IMR-90 (cell line): ENCODE measurements at regions not wholly inside any gene's neighbourhood (a gene's known extent, or its start where the extent isn't known, plus 50 kb on each side); places are given as distances from the start of the nearest gene placed in this dataset.

Source experiments
- ATAC-seq: fragments of 200-7000 bp; cut with Tn5 transposase; 2 replicates; pipeline ENCODE4 v1.9.1; 2020; ENCODE audit warnings: low read depth, mild to moderate bottlenecking, moderate library complexity
- BruUV-seq: library from RNA; stranded (reverse); fragments of 400-500 nt; replicated peaks from 2 replicates; lab custom pipeline; 2021; lab: Mats Ljungman, UMichigan
- CTCF ChIA-PET: fragments of 300-600 bp; formaldehyde crosslinking; extraction: SDS; loops from one replicate; lab custom pipeline; 2021; ENCODE audit warnings: antibody characterized with exemption; lab: Yijun Ruan, JAX
- POLR2A ChIA-PET: fragments of 300-600 bp; sonication (Branson Sonifier 250); formaldehyde crosslinking; loops from one replicate; lab custom pipeline; 2022; ENCODE audit warnings: antibody characterized with exemption; ENCODE audit not compliant: unreplicated experiment; lab: Charles Lee
- DNase-seq: peaks from one replicate; pipeline ENCODE4 v3.0.0; 2013
- H2AFZ ChIP-seq: replicated peaks from 2 replicates; pipeline ENCODE3; 2013; ENCODE audit warnings: low read length, mild to moderate bottlenecking; ENCODE audit not compliant: poor library complexity
- H2AK5ac ChIP-seq: 2 replicates; pipeline ENCODE4 v1.6.1; 2013; ENCODE audit warnings: low read depth, low read length, inconsistent platforms
- H2AK9ac ChIP-seq: replicated peaks from 2 replicates; pipeline ENCODE3; 2013; ENCODE audit warnings: mild to moderate bottlenecking, low read depth, low read length, moderate library complexity; ENCODE audit not compliant: poor library complexity
- H2BK120ac ChIP-seq: 2 replicates; pipeline ENCODE4 v1.6.1; 2013; ENCODE audit warnings: low read depth, low read length, inconsistent platforms
- H2BK15ac ChIP-seq: 3 replicates; pipeline ENCODE4 v1.6.1; 2013; ENCODE audit warnings: low read depth, low read length, inconsistent platforms
- H2BK20ac ChIP-seq: 2 replicates; pipeline ENCODE4 v1.6.1; 2013; ENCODE audit warnings: low read depth, mild to moderate bottlenecking, inconsistent platforms, low read length, moderate library complexity
- H2BK5ac ChIP-seq: 2 replicates; pipeline ENCODE4 v1.6.1; 2013; ENCODE audit warnings: mild to moderate bottlenecking, low read depth, low read length, inconsistent platforms; ENCODE audit not compliant: poor library complexity, severe bottlenecking
- H3K14ac ChIP-seq: replicated peaks from 2 replicates; pipeline ENCODE4 v1.6.1; 2013; ENCODE audit warnings: low read depth, low read length, inconsistent platforms
- H3K18ac ChIP-seq: 2 replicates; pipeline ENCODE4 v1.6.1; 2013; ENCODE audit warnings: low read depth, low read length, control low read depth
- H3K23ac ChIP-seq: 2 replicates; pipeline ENCODE4 v1.6.1; 2013; ENCODE audit warnings: low read depth, low read length, inconsistent platforms
- H3K27ac ChIP-seq: 2 replicates; pipeline ENCODE4 v1.5.1; 2013; ENCODE audit warnings: mild to moderate bottlenecking, control low read depth, low read length; ENCODE audit not compliant: insufficient read depth
- H3K27me3 ChIP-seq: 2 replicates; pipeline ENCODE4 v1.6.1; 2013; ENCODE audit warnings: low read length; ENCODE audit not compliant: control insufficient read depth, insufficient read depth
- H3K36me3 ChIP-seq: 2 replicates; pipeline ENCODE4 v1.6.1; 2013; ENCODE audit warnings: low read length, mixed read lengths; ENCODE audit not compliant: control insufficient read depth, insufficient read depth
- H3K4ac ChIP-seq: 2 replicates; pipeline ENCODE4 v1.6.1; 2013; ENCODE audit warnings: low read depth, low read length, inconsistent platforms
- H3K4me1 ChIP-seq: 2 replicates; pipeline ENCODE4 v1.6.1; 2013; ENCODE audit warnings: low read length, mixed read lengths; ENCODE audit not compliant: control insufficient read depth, insufficient read depth
- H3K4me2 ChIP-seq: 2 replicates; pipeline ENCODE4 v1.6.1; 2013; ENCODE audit warnings: low read depth, mild to moderate bottlenecking, control low read depth, low read length, moderate library complexity
- H3K4me3 ChIP-seq: 2 replicates; pipeline ENCODE4 v1.5.1; 2013; ENCODE audit warnings: low read depth, mild to moderate bottlenecking, control low read depth, low read length, moderate library complexity; ENCODE audit not compliant: insufficient read depth
- H3K56ac ChIP-seq: 2 replicates; pipeline ENCODE4 v1.6.1; 2013; ENCODE audit warnings: low read length, inconsistent platforms; ENCODE audit not compliant: insufficient read depth; ENCODE audit errors: extremely low read depth
- H3K79me1 ChIP-seq, 2 experiments: 2 replicates each; pipeline ENCODE4 v1.6.1; 2013; ENCODE audit warnings: low read length in 2 of 2, inconsistent platforms in 1 of 2, low read depth in 1 of 2
- H3K9ac ChIP-seq: 2 replicates; pipeline ENCODE4 v1.6.1; 2013; ENCODE audit warnings: low read depth, low read length, control low read depth
- H3K9me1 ChIP-seq: 2 replicates; pipeline ENCODE4 v1.6.1; 2013; ENCODE audit warnings: low read length, inconsistent platforms; ENCODE audit not compliant: insufficient read depth
- H3K9me3 ChIP-seq: 2 replicates; pipeline ENCODE4 v1.6.1; 2013; ENCODE audit warnings: low read length; ENCODE audit not compliant: control insufficient read depth, insufficient read depth
- H4K20me1 ChIP-seq: 2 replicates; pipeline ENCODE4 v1.6.1; 2013; ENCODE audit warnings: low read length, inconsistent platforms; ENCODE audit not compliant: insufficient read depth
- H4K5ac ChIP-seq: 2 replicates; pipeline ENCODE4 v1.6.1; 2013; ENCODE audit warnings: mild to moderate bottlenecking, low read depth, low read length, control low read depth
- H4K8ac ChIP-seq, 2 experiments: 2 replicates each; pipeline ENCODE4 v1.6.1; 2013; ENCODE audit warnings: low read depth in 2 of 2, low read length in 2 of 2, control low read depth in 1 of 2, inconsistent platforms in 1 of 2
- H4K91ac ChIP-seq: 2 replicates; pipeline ENCODE4 v1.6.1; 2013; ENCODE audit warnings: low read depth, low read length, inconsistent platforms; ENCODE audit not compliant: insufficient read depth
- BHLHE40 ChIP-seq: fragments of 150-350 bp; IDR thresholded peaks from 2 replicates; pipeline ENCODE4 v1.6.1; 2016; ENCODE audit warnings: mild to moderate bottlenecking, low read depth, low read length
- CEBPB ChIP-seq: IDR thresholded peaks from 2 replicates; pipeline ENCODE4 v1.6.1; 2012; ENCODE audit warnings: low read depth, low read length, improper control_type of control experiment
- CHD1 ChIP-seq: IDR thresholded peaks from 2 replicates; pipeline ENCODE4 v1.6.1; 2012; ENCODE audit warnings: low read depth, low read length, improper control_type of control experiment
- FOS ChIP-seq: fragments of 150-350 bp; IDR thresholded peaks from 2 replicates; pipeline ENCODE4 v1.6.1; 2016; ENCODE audit warnings: low read depth, low read length
- MAFK ChIP-seq: IDR thresholded peaks from 2 replicates; pipeline ENCODE4 v1.6.1; 2012; ENCODE audit warnings: low read depth, low read length, improper control_type of control experiment
- MAZ ChIP-seq: IDR thresholded peaks from 2 replicates; pipeline ENCODE4 v1.6.1; 2012; ENCODE audit warnings: low read depth, mild to moderate bottlenecking, low read length, improper control_type of control experiment, moderate library complexity, borderline replicate concordance
- NFE2L2 ChIP-seq: fragments of 150-350 bp; IDR thresholded peaks from 2 replicates; pipeline ENCODE4 v1.6.1; 2016; ENCODE audit warnings: low read depth, mild to moderate bottlenecking, low read length
- POLR2A ChIP-seq: IDR thresholded peaks from 2 replicates; pipeline ENCODE4 v1.6.1; 2012; ENCODE audit warnings: mild to moderate bottlenecking, low read depth, low read length
- RAD21 ChIP-seq: IDR thresholded peaks from 2 replicates; pipeline ENCODE4 v1.6.1; 2012; ENCODE audit warnings: low read length, improper control_type of control experiment
- RCOR1 ChIP-seq: IDR thresholded peaks from 2 replicates; pipeline ENCODE4 v1.6.1; 2012; ENCODE audit warnings: mild to moderate bottlenecking, low read length, improper control_type of control experiment; ENCODE audit not compliant: insufficient replicate concordance
- RFX5 ChIP-seq: IDR thresholded peaks from 2 replicates; pipeline ENCODE4 v1.8.0; 2012; ENCODE audit warnings: low read depth, mild to moderate bottlenecking, low read length, moderate library complexity
- SMC3 ChIP-seq: fragments of 150-350 bp; IDR thresholded peaks from 2 replicates; pipeline ENCODE4 v1.6.1; 2016; ENCODE audit warnings: low read depth, mild to moderate bottlenecking, antibody characterized with exemption, low read length, moderate library complexity
- WGBS, 2 experiments: methylation state at CpG; one replicate each; pipeline versions ENCODE4 v1.1.5 to v1.1.7; 2013; ENCODE audit warnings: missing lambda C conversion rate in 2 of 2; ENCODE audit not compliant: insufficient read length in 1 of 2; ENCODE audit errors: extremely low coverage in 2 of 2; 5-methylcytosine and 5-hydroxymethylcytosine counted together
- dilution Hi-C: fragments of 300-500 bp; cut with HindIII; formaldehyde crosslinking; loops from one replicate; pipeline ENCODE4 v1.14.3; 2018; ENCODE audit warnings: low sequenced_read_pairs; ENCODE audit not compliant: unreplicated experiment
- in situ Hi-C: fragments of 300-500 bp; cut with MboI; formaldehyde crosslinking; loops from 3 replicates; pipeline ENCODE4 v1.14.3; 2019; ENCODE audit warnings: low sequenced_read_pairs, inconsistent platforms, mixed read lengths
- intact Hi-C: fragments of 100-400 bp; cut with micrococcal nuclease; formaldehyde crosslinking; loops from 2 replicates; pipeline ENCODE4 v1.10.0; 2022
- TF ChIP-seq, protein P1 (sequence below): fragments of 150-350 bp; IDR thresholded peaks from 2 replicates; pipeline ENCODE4 v1.6.1; 2017; ENCODE audit warnings: mild to moderate bottlenecking, antibody characterized with exemption, low read length, low read depth
- TF ChIP-seq, protein P2 (sequence below): fragments of 150-350 bp; IDR thresholded peaks from 2 replicates; pipeline ENCODE4 v1.6.1; 2016; ENCODE audit warnings: low read depth, mild to moderate bottlenecking, low read length, moderate library complexity, borderline replicate concordance
- TF ChIP-seq, protein P3 (sequence below): conservative IDR thresholded peaks from 2 replicates; pipeline ENCODE4 v1.5.1; 2012; ENCODE audit warnings: mild to moderate bottlenecking, low read depth, low read length, improper control_type of control experiment

DNA sequence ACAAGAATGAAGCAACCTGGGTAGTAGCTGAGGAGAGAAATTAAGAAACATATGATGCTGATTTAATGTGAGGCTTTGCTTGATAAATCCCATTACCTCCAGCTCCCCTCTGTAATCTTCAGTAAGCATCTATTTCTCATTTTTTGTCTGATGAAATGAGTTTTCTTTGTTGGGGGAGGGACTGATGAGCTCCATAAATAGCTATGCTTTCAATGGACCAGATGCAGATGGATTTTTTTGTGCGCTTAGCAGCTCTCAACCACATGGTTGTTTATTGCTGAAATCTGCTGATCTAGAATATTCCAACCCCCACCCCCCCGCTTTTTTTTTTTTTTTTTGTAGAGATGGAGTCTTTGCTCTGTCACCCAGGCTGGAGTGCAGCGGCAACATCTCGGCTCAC is 1082.0 kb downstream of the RAPGEF2 start:
- CTCF ChIA-PET, result no interaction called here
- H3K36me3 ChIP-seq, result no peaks in the 10 kb centered on the region

More for the DNA sequence above, 1082.0 kb downstream of the RAPGEF2 start:
- Histone ChIP-seq H3K79me1 (no peaks in the 10 kb centered on the region), H3K4me3 (no peak overlapping the region), H3K27ac (no peak overlapping the region), H4K91ac (no peak overlapping the region), H2BK20ac (no peak overlapping the region), H3K4me2 (no peak overlapping the region), H2BK120ac (no peak overlapping the region), H2BK15ac (no peak overlapping the region), H3K18ac (no peak overlapping the region), H2AFZ (no peak overlapping the region), H3K9me3 (peaks cover 2% of the 10 kb centered on the region), H3K14ac (no peak overlapping the region), H2BK5ac (no peak overlapping the region), H3K23ac (no peak overlapping the region), H4K5ac (no peak overlapping the region), H3K56ac (no peak overlapping the region), H3K4ac (no peak overlapping the region), H4K20me1 (no peaks in the 10 kb centered on the region), H3K9me1 (no peaks in the 10 kb centered on the region), H2AK5ac (no peak overlapping the region), H3K4me1 (no peaks in the 10 kb centered on the region), H3K27me3 (no peaks in the 10 kb centered on the region), H4K8ac (no peak overlapping the region), H3K9ac (no peak overlapping the region), H2AK9ac (no peak overlapping the region)
- DNase-seq, result no peak
- WGBS, 2 experiments, result no CpG with 5 or more reads among the region's 4 CpGs
- no TSS peak for BruUV-seq
- no peak for TF ChIP-seq FOS
- TF ChIP-seq, protein P1, sequence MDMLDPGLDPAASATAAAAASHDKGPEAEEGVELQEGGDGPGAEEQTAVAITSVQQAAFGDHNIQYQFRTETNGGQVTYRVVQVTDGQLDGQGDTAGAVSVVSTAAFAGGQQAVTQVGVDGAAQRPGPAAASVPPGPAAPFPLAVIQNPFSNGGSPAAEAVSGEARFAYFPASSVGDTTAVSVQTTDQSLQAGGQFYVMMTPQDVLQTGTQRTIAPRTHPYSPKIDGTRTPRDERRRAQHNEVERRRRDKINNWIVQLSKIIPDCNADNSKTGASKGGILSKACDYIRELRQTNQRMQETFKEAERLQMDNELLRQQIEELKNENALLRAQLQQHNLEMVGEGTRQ, result no peak
- TF ChIP-seq MAFK, result no peak
- no peak for TF ChIP-seq CEBPB
- TF ChIP-seq CHD1, result no peak
- TF ChIP-seq SMC3, result no peak
- no peak for TF ChIP-seq RAD21
- TF ChIP-seq, protein P2, sequence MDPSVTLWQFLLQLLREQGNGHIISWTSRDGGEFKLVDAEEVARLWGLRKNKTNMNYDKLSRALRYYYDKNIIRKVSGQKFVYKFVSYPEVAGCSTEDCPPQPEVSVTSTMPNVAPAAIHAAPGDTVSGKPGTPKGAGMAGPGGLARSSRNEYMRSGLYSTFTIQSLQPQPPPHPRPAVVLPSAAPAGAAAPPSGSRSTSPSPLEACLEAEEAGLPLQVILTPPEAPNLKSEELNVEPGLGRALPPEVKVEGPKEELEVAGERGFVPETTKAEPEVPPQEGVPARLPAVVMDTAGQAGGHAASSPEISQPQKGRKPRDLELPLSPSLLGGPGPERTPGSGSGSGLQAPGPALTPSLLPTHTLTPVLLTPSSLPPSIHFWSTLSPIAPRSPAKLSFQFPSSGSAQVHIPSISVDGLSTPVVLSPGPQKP, result no peak
- TF ChIP-seq, protein P3, sequence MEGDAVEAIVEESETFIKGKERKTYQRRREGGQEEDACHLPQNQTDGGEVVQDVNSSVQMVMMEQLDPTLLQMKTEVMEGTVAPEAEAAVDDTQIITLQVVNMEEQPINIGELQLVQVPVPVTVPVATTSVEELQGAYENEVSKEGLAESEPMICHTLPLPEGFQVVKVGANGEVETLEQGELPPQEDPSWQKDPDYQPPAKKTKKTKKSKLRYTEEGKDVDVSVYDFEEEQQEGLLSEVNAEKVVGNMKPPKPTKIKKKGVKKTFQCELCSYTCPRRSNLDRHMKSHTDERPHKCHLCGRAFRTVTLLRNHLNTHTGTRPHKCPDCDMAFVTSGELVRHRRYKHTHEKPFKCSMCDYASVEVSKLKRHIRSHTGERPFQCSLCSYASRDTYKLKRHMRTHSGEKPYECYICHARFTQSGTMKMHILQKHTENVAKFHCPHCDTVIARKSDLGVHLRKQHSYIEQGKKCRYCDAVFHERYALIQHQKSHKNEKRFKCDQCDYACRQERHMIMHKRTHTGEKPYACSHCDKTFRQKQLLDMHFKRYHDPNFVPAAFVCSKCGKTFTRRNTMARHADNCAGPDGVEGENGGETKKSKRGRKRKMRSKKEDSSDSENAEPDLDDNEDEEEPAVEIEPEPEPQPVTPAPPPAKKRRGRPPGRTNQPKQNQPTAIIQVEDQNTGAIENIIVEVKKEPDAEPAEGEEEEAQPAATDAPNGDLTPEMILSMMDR, result no peak
- no peak for TF ChIP-seq POLR2A
- TF ChIP-seq BHLHE40, result no peak
- TF ChIP-seq NFE2L2, result no peak
- TF ChIP-seq MAZ, result no peak
- TF ChIP-seq RCOR1, result no peak
- TF ChIP-seq RFX5, result no peak
- intact Hi-C loops, result no loop called here
- dilution Hi-C loops, result no loop called here
- in situ Hi-C loops, result no loop called here
- ATAC-seq, result no peak
- POLR2A ChIA-PET, result no interaction called here
